HCT116 (cell line): ENCODE measurements at regions not wholly inside any gene's neighbourhood (a gene's known extent, or its start where the extent isn't known, plus 50 kb on each side); places are given as distances from the start of the nearest gene placed in this dataset.

ENCODE experiments used
- ATAC-seq: fragments of 200-7000 bp; cut with Tn5 transposase; 2 replicates; pipeline ENCODE4 v1.9.1; 2020; ENCODE audit warnings: mild to moderate bottlenecking, moderate library complexity
- BruUV-seq: library from RNA; stranded (reverse); fragments of 400-500 nt; replicated peaks from 2 replicates; lab custom pipeline; 2021; lab: Mats Ljungman, UMichigan
- CTCF ChIA-PET: fragments of 300-600 bp; sonication (Branson Sonifier 250); formaldehyde crosslinking; loops from one replicate; lab custom pipeline; 2021; ENCODE audit warnings: antibody characterized with exemption; lab: Charles Lee
- POLR2A ChIA-PET: fragments of 300-600, 350-600 bp; sonication (Branson Sonifier 250); formaldehyde crosslinking; loops from one replicate; lab custom pipeline; 2021; ENCODE audit warnings: antibody characterized with exemption; lab: Charles Lee
- RAD21 ChIA-PET, 2 experiments: fragments of 300-600 bp; sonication (Branson Sonifier 250); formaldehyde crosslinking; loops; one replicate each; lab custom pipeline; 2023; ENCODE audit warnings: low total read pairs in 2 of 2; ENCODE audit not compliant: uncharacterized antibody in 2 of 2, unreplicated experiment in 2 of 2, low non-redundant PET in 1 of 2; lab: Charles Lee
- DNase-seq: peaks from one replicate; pipeline ENCODE4 v3.0.0-alpha.2; 2010; ENCODE audit warnings: low read depth, low spot score
- H2AFZ ChIP-seq: fragments of 200-600 bp; shearing (Covaris generic), sonication (generic); 2 replicates; pipeline ENCODE4 v1.6.1; 2017; ENCODE audit warnings: low read depth, mixed run types, mixed read lengths, antibody characterized with exemption, low read length; ENCODE audit not compliant: poor library complexity, severe bottlenecking
- H3K27ac ChIP-seq: 2 replicates; pipeline ENCODE4 v1.5.1; 2012; ENCODE audit warnings: low read depth, low read length
- H3K27me3 ChIP-seq: fragments of 200-600 bp; sonication (generic); 2 replicates; pipeline ENCODE4 v1.6.1; 2016; ENCODE audit warnings: mixed run types, low read length, mixed read lengths; ENCODE audit not compliant: insufficient read depth
- H3K36me3 ChIP-seq, 2 experiments: fragments of 200-500 bp in 1 of 2; fragments of 200-600 bp in 1 of 2; sonication (Bioruptor generic) in 1 of 2; sonication (generic) in 1 of 2; 2 replicates each; pipeline versions ENCODE4 v1.5.1 to v1.6.1; 2014 to 2016; ENCODE audit warnings: low read length in 2 of 2, inconsistent platforms in 1 of 2, mixed read lengths in 1 of 2, mixed run types in 1 of 2; ENCODE audit not compliant: insufficient read depth in 2 of 2, control insufficient read depth in 1 of 2
- H3K4me1 ChIP-seq, 2 experiments: fragments of 200-600 bp in 1 of 2; sonication (generic) in 1 of 2; 2 replicates each; pipeline versions ENCODE4 v1.5.1 to v1.6.1; 2012 to 2017; ENCODE audit warnings: low read length in 2 of 2, inconsistent platforms in 1 of 2, mild to moderate bottlenecking in 1 of 2, mixed read lengths in 1 of 2, mixed run types in 1 of 2, moderate library complexity in 1 of 2; ENCODE audit not compliant: insufficient read depth in 2 of 2, control insufficient read depth in 1 of 2
- H3K4me2 ChIP-seq: fragments of 200-600 bp; sonication (generic); 2 replicates; pipeline ENCODE4 v1.6.1; 2017; ENCODE audit warnings: mixed run types, low read length, mixed read lengths
- H3K4me3 ChIP-seq, 2 experiments: fragments of 200-600 bp in 1 of 2; sonication (generic) in 1 of 2; replicated peaks in 1 of 2; 2 replicates each; pipeline ENCODE4 v1.5.1; 2011 to 2016; ENCODE audit warnings: low read length in 2 of 2, control low read depth in 1 of 2, low read depth in 1 of 2, mild to moderate bottlenecking in 1 of 2, mixed read lengths in 1 of 2, mixed run types in 1 of 2
- H3K79me2 ChIP-seq: fragments of 200-600 bp; sonication (generic); 2 replicates; pipeline ENCODE4 v1.6.1; 2017; ENCODE audit warnings: mild to moderate bottlenecking, mixed run types, low read length, moderate library complexity, mixed read lengths; ENCODE audit not compliant: insufficient read depth
- H3K9ac ChIP-seq: fragments of 200-600 bp; sonication (generic); 2 replicates; pipeline ENCODE4 v1.6.1; 2016; ENCODE audit warnings: low read length, mixed read lengths
- H3K9me2 ChIP-seq: fragments of 200-600 bp; sonication (generic), shearing (Covaris generic); 2 replicates; pipeline ENCODE4 v1.6.1; 2017; ENCODE audit warnings: mixed run types, mild to moderate bottlenecking, moderate library complexity; ENCODE audit not compliant: insufficient read depth
- H3K9me3 ChIP-seq, 2 experiments: fragments of 200-500 bp in 1 of 2; fragments of 200-600 bp in 1 of 2; sonication (Bioruptor generic) in 1 of 2; sonication (generic) in 1 of 2; 2 replicates each; pipeline ENCODE4 v1.6.1; 2014 to 2017; ENCODE audit warnings: low read length in 2 of 2, mixed read lengths in 2 of 2, inconsistent platforms in 1 of 2, low read depth in 1 of 2, mild to moderate bottlenecking in 1 of 2, mixed run types in 1 of 2, moderate library complexity in 1 of 2; ENCODE audit not compliant: control insufficient read depth in 1 of 2, insufficient read depth in 1 of 2
- H4K20me1 ChIP-seq: fragments of 200-600 bp; sonication (generic), shearing (Covaris generic); 2 replicates; pipeline ENCODE4 v1.6.1; 2017; ENCODE audit warnings: mixed run types, mild to moderate bottlenecking, moderate library complexity; ENCODE audit not compliant: insufficient read depth
- ATF3 ChIP-seq: IDR thresholded peaks from 2 replicates; pipeline ENCODE4 v1.6.1; 2012
- EGR1 ChIP-seq: IDR thresholded peaks from 2 replicates; pipeline ENCODE4 v1.6.1; 2012; ENCODE audit warnings: low read depth
- EZH2 ChIP-seq: fragments of 200-600 bp; sonication (generic); IDR thresholded peaks from 2 replicates; pipeline ENCODE4 v1.6.1; 2017; ENCODE audit warnings: antibody characterized with exemption, mixed run types
- FOSL1 ChIP-seq: IDR thresholded peaks from 2 replicates; pipeline ENCODE4 v1.6.1; 2012; ENCODE audit warnings: low read depth
- JUND ChIP-seq: IDR thresholded peaks from 2 replicates; pipeline ENCODE4 v1.6.1; 2012
- MAX ChIP-seq: IDR thresholded peaks from 2 replicates; pipeline ENCODE4 v1.6.1; 2012
- POLR2A ChIP-seq: IDR thresholded peaks from 2 replicates; pipeline ENCODE4 v1.7.0; 2011; ENCODE audit warnings: borderline replicate concordance; ENCODE audit not compliant: insufficient read depth, insufficient read length; ENCODE audit errors: extremely low read depth
- POLR2AphosphoS5 ChIP-seq: IDR thresholded peaks from 2 replicates; pipeline ENCODE4 v1.6.1; 2011; ENCODE audit warnings: mild to moderate bottlenecking, low read depth, low read length, moderate library complexity
- RAD21 ChIP-seq: IDR thresholded peaks from 2 replicates; pipeline ENCODE4 v1.6.1; 2012; ENCODE audit warnings: low read depth, mild to moderate bottlenecking
- SIN3A ChIP-seq: IDR thresholded peaks from 2 replicates; pipeline ENCODE4 v1.6.1; 2012; ENCODE audit warnings: low read depth
- SP1 ChIP-seq: IDR thresholded peaks from 2 replicates; pipeline ENCODE4 v1.6.1; 2012; ENCODE audit warnings: low read depth
- YY1 ChIP-seq: IDR thresholded peaks from 2 replicates; pipeline ENCODE4 v1.6.1; 2011; ENCODE audit warnings: low read length, low read depth, moderate library complexity, mild to moderate bottlenecking; ENCODE audit not compliant: insufficient replicate concordance; ENCODE audit errors: extremely low read depth
- ZNF274 ChIP-seq: fragments of 200-500 bp; sonication (Bioruptor generic); IDR thresholded peaks from 2 replicates; pipeline ENCODE4 v1.6.1; 2014; ENCODE audit warnings: mild to moderate bottlenecking, low read depth, low read length, inconsistent platforms
- intact Hi-C: fragments of 100-400 bp; cut with micrococcal nuclease; formaldehyde crosslinking; loops from 2 replicates; pipeline ENCODE4 v1.10.0; 2022

- DNase-seq, result no peak
- no peaks in the 10 kb centered on the region for H3K36me3 ChIP-seq
- H4K20me1 ChIP-seq, result no peaks in the 10 kb centered on the region
- no TSS peak for BruUV-seq
- ATAC-seq, result no peak
- no peaks in the 10 kb centered on the region for H3K9me2 ChIP-seq
- no peaks in the 10 kb centered on the region for H3K79me2 ChIP-seq
- no peak overlapping the region for H3K4me3 ChIP-seq
- H3K9ac ChIP-seq, result no peak overlapping the region
- H3K27ac ChIP-seq, result no peak overlapping the region
- ChIA-PET POLR2A (no interaction called here), CTCF (no interaction called here), RAD21 (no interaction called here)
- no peak overlapping the region for H2AFZ ChIP-seq
- peaks cover 5 to 19% of the 10 kb centered on the region in 2 experiments; a peak in 2 of 4 replicates for H3K4me1 ChIP-seq
- H3K9me3 ChIP-seq, result no peaks in the 10 kb centered on the region
- intact Hi-C loops, result no loop called here
- no peaks in the 10 kb centered on the region for H3K27me3 ChIP-seq
- no peak overlapping the region for H3K4me2 ChIP-seq
- TF ChIP-seq ATF3 (no peak), EZH2 (no peak), RAD21 (no peak), EGR1 (no peak), POLR2A (no peak), MAX (no peak), FOSL1 (no peak), ZNF274 (no peak), SIN3A (no peak), POLR2AphosphoS5 (no peak), JUND (no peak), SP1 (no peak), YY1 (no peak)
Observed at GRCh38 chr16:48462106-48462740, 77.0 kb upstream of the SIAH1 start.
